Esophagus squamous epithelium (tissue), 5 donors: ENCODE measurements at regions not wholly inside any gene's neighbourhood (a gene's known extent, or its start where the extent isn't known, plus 50 kb on each side); places are given as distances from the start of the nearest gene placed in this dataset.
A peak's percentile ranks its signal among the peaks of the same experiment; 100 is the strongest.

Experiments used
- DNase-seq: peaks from one replicate; lab custom pipeline; 2025; lab: John Stamatoyannopoulos, UW
- H3K27ac ChIP-seq, 4 donors: fragments of 200-600 bp; sonication (generic); one replicate each; pipeline ENCODE4 v1.5.1; 2016 to 2019; ENCODE audit warnings: mild to moderate bottlenecking in 1 of 4
- H3K27me3 ChIP-seq, 4 donors: fragments of 200-600 bp; sonication (generic); 1 replicate in 3 of 4; 2 replicates in 1 of 4; pipeline versions ENCODE4 v1.5.1 to v1.6.0; 2017 to 2021; ENCODE audit warnings: antibody characterized with exemption in 1 of 4
- H3K36me3 ChIP-seq, 3 donors: fragments of 200-600 bp; sonication (generic); one replicate each; pipeline ENCODE4 v1.5.1; 2016 to 2019
- H3K4me1 ChIP-seq, 3 donors: fragments of 200-600 bp; sonication (generic); one replicate each; pipeline ENCODE4 v1.5.1; 2017 to 2019
- H3K4me3 ChIP-seq, 4 donors: fragments of 200-600 bp; sonication (generic); 1 replicate in 3 of 4; 2 replicates in 1 of 4; pipeline ENCODE4 v1.5.1; 2016 to 2019; ENCODE audit warnings: mild to moderate bottlenecking in 2 of 4, moderate library complexity in 1 of 4
- H3K9me3 ChIP-seq, 3 donors: fragments of 200-600 bp; sonication (generic); one replicate each; pipeline ENCODE4 v1.5.1; 2016 to 2019
- POLR2A ChIP-seq, 4 donors: fragments of 450-650 bp; IDR thresholded peaks; one replicate each; pipeline ENCODE4 v1.6.1; 2017; ENCODE audit warnings: antibody characterized with exemption in 4 of 4, mild to moderate bottlenecking in 4 of 4, moderate library complexity in 3 of 4
- WGBS, 2 donors: methylation state at CpG; one replicate each; pipeline ENCODE4 v1.1.5; 2018; 5-methylcytosine and 5-hydroxymethylcytosine counted together
- intact Hi-C: fragments of 100-400 bp; cut with DNase I; formaldehyde crosslinking; loops from one replicate; pipeline ENCODE4 v1.15.0; 2022
- TF ChIP-seq, protein P1 (sequence below), 6 experiments: fragments of 450-650 bp in 4 of 6; fragments of 200-600 bp in 2 of 6; sonication (generic) in 2 of 6; IDR thresholded peaks; one replicate each; pipeline ENCODE4 v1.5.1; 2016 to 2019; ENCODE audit warnings: antibody characterized with exemption in 6 of 6, mild to moderate bottlenecking in 4 of 6, moderate library complexity in 4 of 6
- donor health status: DM: yes; HTN: yes; CAD: no.

DNA sequence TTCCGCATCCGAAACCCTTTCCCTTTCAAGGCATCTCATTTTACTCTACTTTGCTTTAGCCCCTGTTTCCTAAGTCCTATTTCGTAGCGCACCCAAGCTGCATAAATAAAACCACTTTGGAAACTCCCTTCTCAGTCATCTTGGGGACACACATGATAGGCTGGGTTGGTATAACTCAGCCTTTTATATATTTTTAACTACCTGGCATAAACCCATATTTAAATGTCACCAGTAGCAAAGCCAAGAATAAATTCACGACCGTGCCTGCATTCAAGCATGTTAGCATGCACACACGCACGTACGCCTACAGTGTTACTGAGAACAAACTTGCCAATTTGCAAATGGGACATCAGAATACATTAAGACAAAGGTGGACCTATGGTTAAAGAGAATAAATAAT is 564.7 kb upstream of the PIK3C3 start:
- Histone ChIP-seq H3K27me3 (no peaks in the 10 kb centered on the region), H3K27ac (no peak overlapping the region), H3K9me3 (no peaks in the 10 kb centered on the region), H3K4me1 (peaks cover 0 to 16% (median 0%) of the 10 kb centered on the region in 3 donors), H3K36me3 (no peaks in the 10 kb centered on the region), H3K4me3 (no peak overlapping the region)
- 32 to 48% methylated on average over 9 of the region's 9 CpGs for WGBS, 2 donors
- no peak for TF ChIP-seq POLR2A (IDR thresholded peaks at IDR 0.05)
- TF ChIP-seq, protein P1, sequence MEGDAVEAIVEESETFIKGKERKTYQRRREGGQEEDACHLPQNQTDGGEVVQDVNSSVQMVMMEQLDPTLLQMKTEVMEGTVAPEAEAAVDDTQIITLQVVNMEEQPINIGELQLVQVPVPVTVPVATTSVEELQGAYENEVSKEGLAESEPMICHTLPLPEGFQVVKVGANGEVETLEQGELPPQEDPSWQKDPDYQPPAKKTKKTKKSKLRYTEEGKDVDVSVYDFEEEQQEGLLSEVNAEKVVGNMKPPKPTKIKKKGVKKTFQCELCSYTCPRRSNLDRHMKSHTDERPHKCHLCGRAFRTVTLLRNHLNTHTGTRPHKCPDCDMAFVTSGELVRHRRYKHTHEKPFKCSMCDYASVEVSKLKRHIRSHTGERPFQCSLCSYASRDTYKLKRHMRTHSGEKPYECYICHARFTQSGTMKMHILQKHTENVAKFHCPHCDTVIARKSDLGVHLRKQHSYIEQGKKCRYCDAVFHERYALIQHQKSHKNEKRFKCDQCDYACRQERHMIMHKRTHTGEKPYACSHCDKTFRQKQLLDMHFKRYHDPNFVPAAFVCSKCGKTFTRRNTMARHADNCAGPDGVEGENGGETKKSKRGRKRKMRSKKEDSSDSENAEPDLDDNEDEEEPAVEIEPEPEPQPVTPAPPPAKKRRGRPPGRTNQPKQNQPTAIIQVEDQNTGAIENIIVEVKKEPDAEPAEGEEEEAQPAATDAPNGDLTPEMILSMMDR (IDR thresholded peaks at IDR 0.05), result no peak
- no peak for DNase-seq
- intact Hi-C loops, result no loop called here

DNA sequence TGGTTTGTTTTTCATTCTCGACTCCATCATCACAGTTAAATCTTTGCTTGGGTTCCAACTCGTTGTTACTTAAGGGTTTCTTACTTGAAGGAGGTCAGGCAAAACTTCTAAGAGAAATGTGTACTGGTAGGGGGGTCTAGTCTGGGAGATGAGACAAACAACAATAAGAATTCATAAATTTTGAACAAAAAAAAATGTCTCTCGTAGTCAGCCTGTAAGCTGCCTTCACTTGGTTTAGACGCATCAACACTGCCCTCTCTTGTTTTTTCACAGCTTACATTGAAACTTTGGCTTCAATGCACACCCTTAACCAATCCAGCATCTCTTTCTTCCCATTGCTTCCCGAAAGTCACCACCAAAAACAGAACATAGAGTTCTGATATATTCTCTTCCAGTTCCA is 576.4 kb upstream of the PIK3C3 start:
- 15 to 26% methylated on average over 5 of the region's 5 CpGs for WGBS, 2 donors
- DNase-seq, result no peak

DNA sequence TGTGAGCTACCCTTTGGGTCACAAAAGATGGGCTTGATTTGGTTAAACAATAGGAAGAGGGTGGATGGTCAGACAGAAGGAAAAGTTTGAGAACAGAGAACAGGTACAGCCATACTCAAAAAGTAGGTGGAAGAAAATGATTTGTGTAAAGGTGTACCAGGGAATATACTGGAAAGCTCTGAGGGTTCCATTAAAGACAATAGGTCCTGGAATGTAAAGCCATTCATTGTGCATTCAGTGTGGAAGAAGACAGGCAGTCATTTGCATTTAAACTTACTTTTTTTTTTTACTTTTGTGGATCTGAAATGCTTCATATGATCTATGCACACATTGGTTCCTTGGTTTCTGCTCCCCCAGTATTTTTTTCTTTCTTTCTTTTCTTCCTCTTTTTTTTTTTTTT is 581.4 kb upstream of the PIK3C3 start:
- no peaks in the 10 kb centered on the region for H3K4me1 ChIP-seq
- intact Hi-C loops, result no loop called here
- H3K9me3 ChIP-seq, result no peaks in the 10 kb centered on the region
- no peaks in the 10 kb centered on the region for H3K36me3 ChIP-seq
- no peak for DNase-seq
- H3K27me3 ChIP-seq, result no peaks in the 10 kb centered on the region
- H3K27ac ChIP-seq, result no peak overlapping the region
- H3K4me3 ChIP-seq, result no peak overlapping the region
- TF ChIP-seq, protein P1 (IDR thresholded peaks at IDR 0.05), result no peak
- no peak for TF ChIP-seq POLR2A (IDR thresholded peaks at IDR 0.05)

More for the DNA sequence above, 576.4 kb upstream of the PIK3C3 start:
- Histone ChIP-seq H3K9me3 (no peaks in the 10 kb centered on the region), H3K4me1 (no peaks in the 10 kb centered on the region), H3K36me3 (no peaks in the 10 kb centered on the region), H3K27ac (no peak overlapping the region), H3K27me3 (no peaks in the 10 kb centered on the region), H3K4me3 (no peak overlapping the region)
- TF ChIP-seq, protein P1 (IDR thresholded peaks at IDR 0.05), result peak in 2 of 6 experiments; percentile 15 to 38
- TF ChIP-seq POLR2A (IDR thresholded peaks at IDR 0.05), result no peak
- intact Hi-C loops, result no loop called here

DNA sequence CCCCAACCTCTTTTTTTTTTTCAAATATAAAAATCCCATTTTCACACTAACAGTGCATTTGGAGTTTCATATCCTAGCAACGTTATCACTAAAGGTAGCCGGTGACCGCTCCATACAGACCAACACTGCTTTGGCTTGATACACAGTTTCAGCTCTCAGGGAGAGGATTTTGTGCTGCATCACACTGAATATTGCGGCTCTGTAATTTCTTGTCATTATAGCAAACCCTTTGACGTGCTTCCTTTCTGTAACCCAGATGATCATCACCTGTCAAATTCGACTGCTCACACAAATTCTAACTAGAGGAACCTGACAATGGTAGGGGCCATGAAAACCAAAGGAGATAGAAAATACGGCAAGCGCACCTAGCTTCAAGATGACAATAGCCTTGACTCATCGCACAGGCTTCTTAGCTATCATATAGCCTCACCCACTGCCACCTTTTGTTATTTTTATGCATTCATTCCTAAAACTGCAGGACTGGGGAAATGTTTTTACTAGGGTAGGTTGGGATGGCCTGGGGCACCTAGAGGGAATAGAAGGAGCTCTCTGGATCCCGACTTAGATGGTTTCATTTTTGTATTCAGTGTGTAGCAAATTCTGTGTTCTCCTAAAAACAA is 582.9 kb upstream of the PIK3C3 start:
- H3K4me3 ChIP-seq, result no peak overlapping the region
- TF ChIP-seq, protein P1 (IDR thresholded peaks at IDR 0.05), result no peak
- no peak for TF ChIP-seq POLR2A (IDR thresholded peaks at IDR 0.05)
- no peaks in the 10 kb centered on the region for H3K27me3 ChIP-seq
- intact Hi-C loops, result no loop called here
- DNase-seq, result no peak
- H3K4me1 ChIP-seq, result no peaks in the 10 kb centered on the region
- no peak overlapping the region for H3K27ac ChIP-seq
- H3K9me3 ChIP-seq, result no peaks in the 10 kb centered on the region
- WGBS, 2 donors, result 80 to 87% methylated on average over 10 of the region's 10 CpGs
- H3K36me3 ChIP-seq, result no peaks in the 10 kb centered on the region

DNA sequence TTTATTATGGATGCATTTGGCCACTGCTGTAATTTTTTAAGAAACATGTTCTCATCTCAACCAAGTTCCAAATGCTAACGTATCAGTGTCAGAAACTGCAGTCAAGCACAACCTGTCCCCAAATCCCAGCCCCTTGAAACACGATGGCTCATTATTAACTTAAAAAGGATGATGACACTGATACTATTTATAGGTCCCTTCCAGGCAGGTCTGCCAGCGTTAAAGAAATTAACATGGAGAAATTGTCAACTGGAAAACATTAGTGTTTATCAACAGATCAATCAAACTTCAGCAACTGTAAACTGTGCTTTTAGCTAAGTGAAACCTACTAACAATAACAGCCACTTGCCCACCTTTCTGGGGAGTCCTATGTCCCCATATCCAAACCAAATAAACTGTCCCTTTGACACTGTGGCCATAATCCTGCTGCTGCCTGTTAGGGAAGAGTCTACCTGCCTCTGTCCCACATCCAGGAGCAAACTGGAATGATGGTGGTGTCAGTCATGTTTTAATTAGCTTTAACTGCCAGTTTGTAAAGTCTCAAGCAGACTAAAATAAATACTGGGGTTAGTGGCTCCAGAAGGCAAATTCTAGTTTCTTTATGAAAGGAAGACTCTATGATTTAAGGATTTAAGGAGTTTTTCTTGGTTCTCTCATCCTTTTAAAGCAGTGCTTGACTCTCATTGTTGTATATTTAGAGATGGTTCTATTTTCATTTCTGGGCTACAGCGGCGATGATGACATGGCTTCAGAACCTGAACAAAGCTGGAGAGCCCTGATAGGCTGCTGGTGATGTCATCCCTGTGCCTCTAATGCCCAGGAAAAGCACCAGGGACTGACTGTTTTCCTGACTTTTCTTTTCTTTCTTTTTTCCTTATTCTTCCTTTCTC is 583.6 kb upstream of the PIK3C3 start:
- 51 to 62% methylated on average over 4 to 5 of the region's 5 CpGs for WGBS, 2 donors
- H3K27me3 ChIP-seq, result no peaks in the 10 kb centered on the region

More for the DNA sequence above, 583.6 kb upstream of the PIK3C3 start:
- Histone ChIP-seq H3K27ac (no peak overlapping the region), H3K36me3 (no peaks in the 10 kb centered on the region), H3K4me3 (no peak overlapping the region), H3K4me1 (no peaks in the 10 kb centered on the region), H3K9me3 (no peaks in the 10 kb centered on the region)
- intact Hi-C loops, result no loop called here
- TF ChIP-seq, protein P1 (IDR thresholded peaks at IDR 0.05), result no peak
- no peak for TF ChIP-seq POLR2A (IDR thresholded peaks at IDR 0.05)
- no peak for DNase-seq
